Dedifferentiated amniotic fluid mesenchymal stem cell (primary cell): ENCODE measurements at regions not wholly inside any gene's neighbourhood (a gene's known extent, or its start where the extent isn't known, plus 50 kb on each side); places are given as distances from the start of the nearest gene placed in this dataset.
"Not testable (repeated sequence)": the region's sequence is repeated elsewhere in the genome, so short reads cannot be mapped to it uniquely, and the experiment has no call there.

Experiments
- DNase-seq: peaks from one replicate; pipeline ENCODE4 v3.0.0-alpha.2; 2016; ENCODE audit errors: extremely low spot score

DNA sequence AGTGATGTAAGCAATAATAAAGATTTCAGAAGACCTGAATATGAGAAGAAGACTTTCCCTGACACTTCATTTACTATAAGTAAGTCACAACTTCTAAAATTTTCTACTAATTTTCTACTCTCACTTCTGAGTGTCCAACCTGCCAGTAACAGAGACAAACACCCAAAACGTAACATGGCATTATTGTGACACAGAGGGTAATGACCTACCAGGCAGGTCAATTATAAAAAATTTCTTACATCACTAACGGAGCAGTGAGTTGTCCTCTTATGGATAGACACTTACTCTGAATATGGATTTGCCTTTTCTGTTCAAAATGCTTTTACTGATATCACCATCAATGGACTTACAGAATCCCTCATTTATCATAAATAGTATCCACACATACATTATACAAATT, 405.9 kb upstream of the MAGEB16 start:
- DNase-seq = no peak

DNA sequence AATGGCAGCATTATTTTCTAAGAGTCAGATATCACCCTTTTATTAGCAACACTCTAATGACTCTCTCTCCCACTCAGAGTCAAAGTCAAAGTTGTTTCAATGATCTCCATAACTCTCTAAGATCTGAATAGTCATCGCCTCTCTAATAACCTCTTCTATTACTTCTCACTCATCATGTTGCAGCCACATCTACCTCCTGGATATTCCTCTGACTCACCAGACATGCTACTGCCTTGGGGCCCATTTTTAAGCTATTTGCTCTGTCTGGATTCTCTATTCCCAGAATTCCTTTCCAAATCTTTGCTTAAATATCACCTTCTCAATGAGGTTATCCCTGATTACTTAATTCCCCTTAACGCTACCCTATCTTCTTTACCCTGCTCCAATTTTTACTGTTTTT, 391.8 kb upstream of the MAGEB16 start:
- DNase-seq = no peak

DNA sequence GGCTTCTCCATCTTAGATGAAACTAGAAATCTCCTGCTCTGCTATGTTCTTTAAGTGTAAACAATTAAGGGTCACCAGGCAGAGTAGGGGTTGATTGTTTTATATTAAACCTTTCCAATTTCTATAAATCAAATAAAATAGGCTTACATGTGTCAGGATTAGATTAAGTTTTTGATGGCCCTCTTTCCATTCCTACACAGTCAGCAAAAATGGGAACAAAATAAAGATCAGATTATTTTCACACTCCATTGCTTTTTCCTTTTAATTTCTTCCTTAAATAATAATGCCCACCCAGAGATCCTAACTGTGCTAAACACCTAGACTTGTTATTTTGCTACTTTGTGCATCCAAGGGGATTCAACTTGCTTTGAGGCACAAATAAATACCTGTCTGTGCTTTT, 381.4 kb upstream of the MAGEB16 start:
- no peak for DNase-seq

DNA sequence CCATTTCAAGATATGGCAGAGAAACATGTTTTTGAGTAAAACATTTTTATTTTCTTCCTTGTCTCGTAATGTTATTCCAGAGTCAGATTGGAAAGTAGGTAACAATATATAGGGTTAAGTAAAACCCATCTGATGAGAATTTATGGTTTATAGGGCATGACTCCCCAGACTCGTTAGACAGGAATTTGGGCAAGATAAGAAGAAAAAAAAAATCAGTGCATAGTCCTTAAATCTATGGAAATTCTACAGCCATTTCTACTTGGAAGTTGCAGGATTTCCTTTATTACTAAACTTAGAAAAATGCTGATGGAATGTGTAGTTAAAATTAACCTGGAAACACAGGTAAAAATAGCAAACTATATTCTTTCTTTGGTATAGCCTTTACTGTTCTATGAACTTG, 366.1 kb upstream of the MAGEB16 start:
- no peak for DNase-seq

DNA sequence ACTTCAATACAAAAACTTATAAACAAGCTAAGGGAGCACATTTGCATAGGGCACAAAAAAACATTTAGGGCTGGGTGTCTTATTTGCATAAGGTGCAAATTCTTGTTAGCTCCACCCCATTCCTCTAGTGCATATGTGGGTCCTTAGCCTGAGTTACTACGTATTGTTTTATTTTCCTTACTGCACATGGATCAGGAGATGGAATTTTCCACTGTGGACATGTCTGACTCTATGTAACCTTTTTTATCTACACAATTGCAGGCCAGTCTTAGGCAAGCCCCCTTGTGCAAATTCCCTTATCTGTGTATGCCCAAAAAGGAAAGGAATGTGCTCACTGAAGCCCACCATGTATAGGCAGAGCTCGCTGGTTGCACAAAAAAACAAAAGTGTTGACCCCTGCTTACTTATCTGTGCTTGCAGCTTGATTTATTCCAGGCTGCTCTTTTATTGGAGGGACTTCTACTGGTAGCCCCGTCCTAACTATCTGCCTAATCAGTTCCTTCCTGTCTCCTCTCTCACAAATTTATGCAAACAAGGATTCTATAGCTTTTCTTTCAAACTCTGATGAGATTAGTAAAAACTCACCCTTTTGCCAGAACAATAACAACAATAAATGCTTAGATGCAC, 359.0 kb upstream of the MAGEB16 start:
- no peak for DNase-seq

DNA sequence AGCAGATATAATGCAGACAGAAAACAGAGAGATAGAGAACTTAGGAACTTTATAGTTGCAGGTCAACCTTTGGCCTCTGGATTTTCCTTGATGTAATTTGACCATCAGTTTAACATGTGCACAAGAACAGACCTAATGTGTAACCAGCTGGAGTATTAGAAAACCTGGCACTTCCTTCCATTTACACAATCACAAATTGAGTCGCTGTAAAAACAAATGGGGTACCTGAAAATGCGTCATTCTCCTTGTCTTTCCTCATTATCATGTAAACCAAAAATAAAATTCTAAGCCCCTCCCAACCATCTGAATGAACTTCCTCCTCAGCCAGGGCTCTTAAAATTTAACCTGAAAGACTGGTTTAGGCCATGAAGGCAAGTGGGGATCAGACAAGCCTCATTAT, 358.4 kb upstream of the MAGEB16 start:
- DNase-seq = no peak

DNA sequence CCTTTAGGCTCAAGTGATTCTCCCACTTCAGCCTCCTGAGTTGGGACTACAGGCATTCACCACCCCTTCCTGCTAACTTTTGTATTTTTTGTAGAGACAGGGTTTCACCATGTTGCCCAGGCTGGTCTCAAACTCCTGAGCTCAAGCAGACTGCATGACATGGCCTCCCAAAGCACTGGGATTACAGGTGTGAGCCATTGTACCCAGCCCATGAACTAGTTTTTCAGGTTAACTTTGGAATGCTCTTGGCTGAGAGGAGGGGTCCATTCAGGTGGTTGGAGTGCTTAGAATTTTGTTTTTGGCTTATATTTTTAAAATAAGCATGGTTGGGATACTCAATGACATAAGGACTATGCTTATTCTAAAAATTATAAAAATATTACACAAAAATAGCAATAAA, 355.7 kb upstream of the MAGEB16 start:
- DNase-seq = no peak

DNA sequence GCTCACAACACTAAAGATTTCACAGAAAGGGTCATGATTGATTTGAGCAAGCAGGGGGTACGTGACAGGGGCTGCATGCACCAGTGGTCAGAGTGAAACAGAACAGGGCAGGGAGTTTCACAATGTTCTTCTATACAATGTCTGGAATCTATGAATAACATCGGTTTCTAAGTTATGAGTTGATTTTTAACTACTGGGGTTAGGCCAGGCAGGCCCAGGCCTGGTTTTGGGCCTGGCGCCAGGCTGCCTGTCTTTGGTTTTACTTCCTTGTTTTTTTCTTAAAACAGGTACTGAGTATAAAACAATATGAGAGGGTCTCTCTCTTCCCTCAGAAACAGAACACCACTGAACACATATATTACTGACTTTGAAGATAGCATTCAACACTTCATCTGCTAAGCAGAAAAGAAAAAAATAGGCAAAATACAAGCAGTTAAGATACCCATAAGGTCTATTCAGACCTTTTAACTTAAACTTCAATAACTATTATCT, 355.0 kb upstream of the MAGEB16 start:
- DNase-seq = not testable (repeated sequence)

DNA sequence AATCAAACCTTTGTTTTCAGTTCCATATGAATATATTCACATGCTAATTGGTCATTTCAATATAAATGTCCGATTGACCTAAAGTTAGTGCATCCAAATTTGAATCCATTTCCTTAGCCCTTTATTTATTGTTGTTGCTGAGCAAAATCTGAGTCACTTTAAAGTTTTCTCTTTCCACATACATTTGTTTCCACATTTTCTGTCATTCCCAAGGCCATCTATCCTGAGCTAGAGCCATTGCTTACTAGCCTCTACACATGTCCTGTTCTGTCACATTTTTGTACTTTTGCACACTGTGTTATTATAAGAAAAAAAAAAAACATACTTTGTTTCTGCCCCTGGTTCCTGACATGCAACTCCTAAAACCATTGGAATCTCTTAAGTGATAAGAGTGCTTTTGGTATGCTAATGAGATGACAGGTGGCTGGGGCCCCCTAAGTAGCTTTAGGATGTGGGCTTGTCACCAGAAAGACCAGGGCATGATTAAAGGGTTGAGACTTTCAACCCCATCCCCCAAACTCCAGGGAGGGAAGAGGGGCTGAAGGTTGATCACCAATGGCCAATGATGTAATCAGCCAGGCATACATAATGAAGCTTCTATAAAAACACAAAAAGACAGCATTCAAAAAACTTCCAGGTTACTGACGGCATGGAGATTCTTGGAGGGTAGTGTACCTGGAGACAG, 353.3 kb upstream of the MAGEB16 start:
- DNase-seq = no peak

DNA sequence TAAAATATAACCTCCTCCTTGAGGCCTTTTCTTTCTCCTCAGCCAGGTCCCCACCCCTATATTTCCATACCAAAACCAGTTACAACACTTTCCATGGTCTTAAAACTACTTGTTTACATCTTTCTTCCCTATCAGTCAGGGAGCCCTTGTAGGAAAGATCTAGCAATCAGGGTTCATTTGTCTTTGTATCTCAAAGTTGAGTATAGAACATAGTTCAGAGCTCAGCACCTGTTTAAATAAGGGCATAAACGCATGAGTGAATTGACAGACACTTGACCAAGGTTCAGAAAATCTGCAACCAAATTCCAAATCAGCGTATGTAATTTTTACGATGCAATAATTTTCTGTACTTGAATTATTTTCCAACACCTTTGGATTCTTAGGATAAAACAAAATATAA, 352.2 kb upstream of the MAGEB16 start:
- no peak for DNase-seq

DNA sequence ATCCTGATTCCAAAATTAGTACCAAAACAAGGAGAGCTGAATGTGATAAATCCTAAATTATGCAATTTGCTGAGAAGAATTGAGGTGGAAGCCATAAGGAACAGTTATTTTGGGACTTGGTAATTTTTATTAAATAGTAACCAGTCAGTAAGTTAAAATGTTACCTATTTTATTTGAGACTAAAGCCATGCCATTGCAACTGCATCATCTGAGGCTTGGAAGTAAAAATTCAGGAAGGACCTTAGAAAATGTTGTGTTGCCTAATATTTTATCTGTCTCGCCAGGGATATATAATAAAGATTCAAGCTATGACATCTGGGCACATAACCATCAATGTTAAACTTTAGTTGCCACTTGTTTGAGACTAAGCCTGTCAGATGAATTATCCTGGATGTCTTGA, 341.3 kb upstream of the MAGEB16 start:
- DNase-seq = no peak

DNA sequence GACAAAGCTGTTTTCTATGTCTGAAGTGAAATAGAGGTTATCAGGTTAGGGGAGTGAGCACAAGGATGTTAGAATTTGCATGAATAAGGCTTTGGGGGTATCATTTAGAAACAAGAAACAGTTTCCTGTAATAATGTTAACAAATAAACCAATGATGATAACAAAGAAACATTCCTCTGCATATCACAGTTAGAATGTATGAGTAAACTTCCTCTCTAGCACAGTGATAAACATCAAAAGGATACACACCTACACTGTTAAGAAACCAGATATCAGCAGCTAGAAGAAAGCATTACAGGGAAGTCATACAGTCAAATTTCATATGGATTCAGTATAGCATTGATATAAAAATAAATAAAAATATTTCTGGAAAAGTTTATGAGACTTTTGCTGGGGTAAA, 340.0 kb upstream of the MAGEB16 start:
- no peak for DNase-seq

DNA sequence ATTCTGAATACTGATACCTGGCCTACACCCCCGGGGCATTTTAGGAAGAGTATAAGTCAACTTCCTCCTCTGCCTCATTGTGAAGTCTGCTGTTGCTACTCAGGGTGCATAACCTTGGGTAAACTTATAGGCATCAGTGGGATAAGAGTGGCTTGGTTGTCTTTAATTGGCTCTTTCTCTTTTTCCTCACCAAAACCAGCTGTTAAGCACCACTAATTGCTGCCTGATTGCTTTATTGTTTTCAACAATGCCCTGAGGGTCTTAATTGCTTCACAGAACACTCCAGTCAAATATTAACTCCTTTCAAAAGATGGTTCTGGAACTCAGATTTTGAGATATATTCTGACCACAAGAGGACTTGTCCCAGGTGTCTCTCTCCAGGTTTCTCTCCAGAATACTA, 337.0 kb upstream of the MAGEB16 start:
- DNase-seq = no peak

DNA sequence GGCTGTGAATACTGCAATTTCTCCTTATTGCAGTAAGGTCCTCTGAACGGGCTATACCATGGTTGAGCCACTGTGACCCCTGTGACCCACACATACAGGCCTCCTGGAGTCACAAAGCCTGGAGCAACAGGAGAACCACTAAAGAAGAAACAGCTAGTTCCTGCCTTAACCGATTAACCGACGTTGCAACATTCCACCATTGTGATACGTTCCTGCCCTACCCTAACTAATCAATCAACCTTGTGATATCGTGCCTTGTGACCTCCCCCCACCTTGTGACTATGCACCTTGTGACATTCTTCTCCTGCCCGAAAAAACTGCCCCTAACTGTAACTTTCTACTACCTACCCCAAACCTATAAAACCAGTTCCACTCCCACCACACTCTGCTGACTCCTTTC, 301.5 kb upstream of the MAGEB16 start:
- DNase-seq = not testable (repeated sequence)

DNA sequence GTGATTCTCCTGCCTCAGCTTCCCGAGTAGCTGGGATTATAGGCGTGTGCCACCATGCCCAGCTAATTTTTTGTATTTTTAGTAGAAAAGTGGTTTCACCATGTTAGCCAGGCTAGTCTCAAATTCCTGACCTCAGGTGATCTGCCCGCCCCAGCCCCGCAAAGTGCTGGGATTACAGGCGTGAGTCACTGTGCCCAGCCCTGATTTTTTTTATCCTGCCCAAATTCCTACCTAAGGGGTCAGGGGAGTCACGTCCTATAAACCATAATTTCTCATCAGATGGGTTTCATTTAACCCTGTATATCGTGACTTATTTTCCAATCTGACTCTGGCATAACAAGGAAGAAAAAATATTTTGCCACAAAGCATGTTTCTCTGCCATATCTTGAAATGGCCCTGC, 300.7 kb upstream of the MAGEB16 start:
- not testable (repeated sequence) for DNase-seq

DNA sequence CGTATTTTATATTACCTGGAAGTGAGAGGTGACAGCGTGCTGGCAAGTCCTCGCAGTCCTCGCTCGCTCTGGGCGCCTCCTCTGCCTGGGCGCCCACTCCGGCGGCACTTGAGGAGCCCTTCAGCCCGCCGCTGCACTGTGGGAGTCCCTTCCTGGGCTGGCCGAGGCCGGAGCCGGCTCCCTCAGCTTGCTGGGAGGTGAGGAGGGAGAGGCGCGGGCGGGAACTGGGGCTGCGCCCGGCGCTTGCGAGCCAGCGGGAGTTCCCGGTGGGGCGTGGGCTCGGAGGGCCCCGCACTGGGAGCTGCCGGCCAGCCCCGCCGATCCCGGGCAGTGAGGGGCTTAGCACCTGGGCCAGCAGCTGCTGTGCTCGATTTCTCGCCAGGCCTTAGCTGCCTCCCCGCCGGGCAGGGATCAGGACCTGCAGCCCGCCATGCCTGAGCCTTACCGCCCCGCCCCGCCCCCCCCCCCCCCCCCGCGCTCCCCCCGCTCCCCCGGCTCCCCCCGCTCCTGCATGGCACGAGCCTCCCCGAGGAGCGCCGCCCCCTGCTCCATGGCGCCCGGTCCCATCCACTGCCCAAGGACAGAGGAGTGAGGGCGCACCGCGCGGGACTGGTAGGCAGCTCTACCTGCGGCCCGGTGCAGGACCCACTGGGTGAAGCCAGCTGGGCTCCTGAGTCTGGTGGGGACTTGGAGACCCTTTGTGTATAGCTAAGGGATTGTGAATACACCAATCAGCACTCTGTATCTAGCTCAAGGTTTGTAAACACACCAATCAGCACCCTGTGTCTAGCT, 298.9 kb upstream of the MAGEB16 start:
- DNase-seq = no peak

DNA sequence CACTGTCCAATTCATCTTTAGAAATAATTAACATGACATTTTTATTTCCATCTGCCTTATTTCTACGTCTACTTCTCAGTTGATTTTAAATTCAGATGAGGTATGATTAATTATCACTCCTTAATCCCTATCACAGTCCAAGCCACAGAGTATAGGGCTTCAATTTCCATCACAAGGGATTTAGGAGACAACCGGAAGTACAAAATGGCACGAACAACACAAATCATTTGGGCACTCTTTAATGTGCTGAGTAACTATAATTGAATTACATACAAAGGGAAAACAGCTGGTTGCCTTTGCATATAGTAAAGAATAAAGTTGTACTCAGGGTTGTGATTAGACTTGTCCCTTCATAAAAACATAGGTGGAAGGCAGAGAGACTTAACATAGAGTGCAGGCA, 290.4 kb upstream of the MAGEB16 start:
- no peak for DNase-seq

DNA sequence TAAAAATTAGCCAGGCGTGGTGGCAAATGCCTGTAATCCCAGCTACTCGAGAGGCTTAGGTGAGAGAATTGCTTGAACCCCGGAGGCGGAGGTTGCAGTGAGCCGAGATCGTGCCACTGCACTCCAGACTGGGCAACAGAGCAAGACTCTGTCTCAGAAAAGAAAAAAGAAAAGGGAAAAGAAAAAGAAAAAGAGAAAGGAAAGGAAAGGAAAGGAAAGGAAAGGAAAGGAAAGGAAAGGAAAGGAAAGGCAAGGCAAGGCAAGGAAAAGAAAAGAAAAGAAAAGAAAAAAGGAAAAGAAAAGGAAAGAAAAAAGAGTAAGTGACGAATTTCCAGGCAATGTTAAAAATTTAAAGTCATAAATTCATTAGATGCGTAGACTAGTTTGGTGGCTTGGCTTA, 250.1 kb upstream of the MAGEB16 start:
- not testable (repeated sequence) for DNase-seq

DNA sequence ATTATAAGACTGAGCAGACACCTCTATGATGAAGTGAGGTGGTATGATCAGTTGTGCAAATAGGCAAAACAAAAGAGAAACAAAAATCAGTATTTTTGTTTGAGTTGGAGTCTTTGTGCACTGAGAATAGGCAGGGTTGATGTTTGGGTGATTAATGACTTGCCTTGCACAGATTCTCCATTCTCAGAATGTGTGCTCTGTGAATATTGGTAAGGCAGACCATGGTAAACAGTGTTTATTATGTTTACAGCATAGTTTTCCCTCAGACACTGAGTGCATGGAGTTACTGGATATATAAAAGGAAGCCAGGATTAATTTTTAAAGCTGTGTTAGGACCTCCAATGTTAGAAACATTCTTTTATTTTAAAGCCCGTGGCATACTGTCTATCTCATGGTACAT, 240.2 kb upstream of the MAGEB16 start:
- no peak for DNase-seq

DNA sequence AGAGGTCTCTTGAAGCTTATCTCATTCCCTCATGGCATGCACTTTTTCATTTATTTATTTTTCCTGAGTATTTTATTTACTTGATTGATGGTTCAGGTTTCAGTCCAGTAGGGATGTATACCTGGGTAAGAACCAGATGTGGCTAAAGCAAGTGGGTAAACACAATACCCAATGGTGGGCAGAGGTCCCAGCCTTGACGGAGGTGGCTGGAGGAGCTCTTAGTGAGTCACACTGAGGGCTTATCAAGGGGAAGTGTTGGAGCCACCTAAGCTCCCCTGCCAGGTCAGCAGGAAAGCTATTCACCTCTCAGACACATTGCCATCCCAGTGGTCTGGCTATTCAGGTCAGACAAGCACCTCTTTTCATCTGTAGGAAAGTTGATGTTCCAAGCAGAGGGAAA, 236.2 kb upstream of the MAGEB16 start:
- no peak for DNase-seq

DNA sequence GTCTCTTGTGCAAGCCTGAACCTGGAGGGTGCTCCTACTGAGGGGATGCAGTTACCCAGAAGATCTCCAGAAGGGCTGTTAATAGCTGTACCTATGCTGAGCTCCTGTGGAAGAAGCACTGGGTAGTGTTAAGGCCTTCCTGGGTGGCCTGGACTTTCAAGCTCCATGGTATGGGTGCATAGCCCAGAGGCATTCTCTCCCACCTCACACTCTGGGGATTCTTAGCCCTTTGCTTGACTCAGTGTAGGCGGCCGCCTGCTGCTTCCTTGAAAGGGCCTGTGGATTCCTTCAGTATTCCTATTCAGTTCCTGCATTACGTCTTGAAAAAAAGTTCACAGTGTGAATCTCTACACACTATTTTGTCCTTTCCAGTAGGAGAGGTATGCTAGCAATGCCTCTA, 235.7 kb upstream of the MAGEB16 start:
- DNase-seq = no peak

DNA sequence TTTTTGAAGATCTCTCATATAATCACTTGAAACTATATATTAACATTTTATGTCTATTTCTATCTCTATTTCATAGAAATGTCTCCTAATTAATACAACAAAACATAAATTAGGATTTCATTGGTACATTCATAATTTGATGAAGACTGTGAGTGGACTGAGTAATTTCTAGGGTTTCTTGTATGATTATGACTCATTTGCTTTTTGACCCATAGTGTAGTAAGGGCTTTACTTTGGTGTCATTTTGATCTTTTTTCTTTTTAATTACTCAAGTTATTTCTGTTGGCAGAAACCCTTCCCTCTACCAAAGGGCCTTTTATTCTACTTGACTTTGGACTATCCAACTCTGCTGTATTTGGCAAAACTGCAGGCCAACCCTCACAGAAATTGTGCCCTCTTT, 207.9 kb upstream of the MAGEB16 start:
- DNase-seq = no peak

DNA sequence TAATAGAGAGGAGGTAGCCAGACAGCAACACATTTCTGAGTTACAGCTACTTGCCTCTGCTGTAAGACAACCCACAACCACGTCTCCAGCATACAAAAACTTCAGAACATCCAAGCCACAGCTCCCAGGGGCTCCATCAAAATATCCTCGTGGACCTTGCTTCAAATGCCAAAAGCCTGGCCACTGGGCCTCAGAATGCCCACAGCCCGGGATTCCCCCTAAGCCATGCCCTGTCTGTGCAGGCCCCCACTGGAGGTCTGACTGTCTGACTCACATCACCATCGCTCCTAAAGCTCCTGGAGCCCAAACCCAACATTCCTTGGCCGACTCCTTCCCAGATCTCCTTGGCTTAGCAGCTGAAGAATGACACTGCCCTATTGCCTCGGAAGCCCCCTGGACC, 186.6 kb upstream of the MAGEB16 start:
- DNase-seq = not testable (repeated sequence)
